OCI-LY7 (cell line): ENCODE measurements at regions not wholly inside any gene's neighbourhood (a gene's known extent, or its start where the extent isn't known, plus 50 kb on each side); places are given as distances from the start of the nearest gene placed in this dataset.

Source experiments
- EZH2phosphoT487 ChIP-seq: fragments of 200-600 bp; sonication (generic); IDR thresholded peaks from 2 replicates; pipeline ENCODE4 v1.6.1; 2018; ENCODE audit warnings: low read depth, borderline replicate concordance, mild to moderate bottlenecking, mixed run types, antibody characterized with exemption, low read length, moderate library complexity, mixed read lengths
- TF ChIP-seq, protein P1 (sequence below): fragments of 200-600 bp; sonication (generic); conservative IDR thresholded peaks from 2 replicates; pipeline ENCODE4 v1.5.1; 2014; ENCODE audit warnings: mild to moderate bottlenecking, antibody characterized with exemption, low read length, moderate library complexity, mixed read lengths

DNA sequence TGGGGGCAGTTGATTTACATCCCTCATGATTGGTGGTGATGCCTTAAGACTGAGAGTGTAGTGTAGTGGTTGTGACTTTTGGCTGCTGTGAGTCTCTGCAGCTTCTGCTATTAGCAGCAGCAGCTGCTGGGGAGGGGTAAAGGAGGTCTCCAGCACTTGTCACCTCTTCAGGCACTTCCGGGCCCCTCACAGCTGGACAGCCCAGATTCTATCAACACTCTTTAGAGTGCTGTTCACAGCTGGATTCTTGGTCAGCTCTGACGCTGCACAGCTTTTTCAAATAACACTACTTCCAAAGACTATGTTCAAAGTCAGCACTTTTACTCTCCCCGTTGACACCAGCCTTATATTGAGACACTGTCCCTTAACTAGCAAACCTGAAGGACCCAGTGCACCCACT lies 396.0 kb downstream of the MEIS1 start:
- TF ChIP-seq, protein P1, sequence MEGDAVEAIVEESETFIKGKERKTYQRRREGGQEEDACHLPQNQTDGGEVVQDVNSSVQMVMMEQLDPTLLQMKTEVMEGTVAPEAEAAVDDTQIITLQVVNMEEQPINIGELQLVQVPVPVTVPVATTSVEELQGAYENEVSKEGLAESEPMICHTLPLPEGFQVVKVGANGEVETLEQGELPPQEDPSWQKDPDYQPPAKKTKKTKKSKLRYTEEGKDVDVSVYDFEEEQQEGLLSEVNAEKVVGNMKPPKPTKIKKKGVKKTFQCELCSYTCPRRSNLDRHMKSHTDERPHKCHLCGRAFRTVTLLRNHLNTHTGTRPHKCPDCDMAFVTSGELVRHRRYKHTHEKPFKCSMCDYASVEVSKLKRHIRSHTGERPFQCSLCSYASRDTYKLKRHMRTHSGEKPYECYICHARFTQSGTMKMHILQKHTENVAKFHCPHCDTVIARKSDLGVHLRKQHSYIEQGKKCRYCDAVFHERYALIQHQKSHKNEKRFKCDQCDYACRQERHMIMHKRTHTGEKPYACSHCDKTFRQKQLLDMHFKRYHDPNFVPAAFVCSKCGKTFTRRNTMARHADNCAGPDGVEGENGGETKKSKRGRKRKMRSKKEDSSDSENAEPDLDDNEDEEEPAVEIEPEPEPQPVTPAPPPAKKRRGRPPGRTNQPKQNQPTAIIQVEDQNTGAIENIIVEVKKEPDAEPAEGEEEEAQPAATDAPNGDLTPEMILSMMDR = no peak
- TF ChIP-seq EZH2phosphoT487 = no peak
